ENCODE measurements at regions not wholly inside any gene's neighbourhood (a gene's known extent, or its start where the extent isn't known, plus 50 kb on each side); places are given as distances from the start of the nearest gene placed in this dataset.

- Histone ChIP-seq H3K4me3 (replicated peaks in 1 of 3; ENCODE audit: insufficient read depth in 1 of 3, low read depth in 1 of 3, low read length in 3 of 3) (no peak overlapping the region), H4K20me1 (replicated peaks; ENCODE audit: control insufficient read depth, extremely low read depth, insufficient read depth, low read length) (no peaks in the 10 kb centered on the region), H3K4me1 (ENCODE audit: control insufficient read depth, extremely low read depth, insufficient read depth, low read length) (no peaks in the 10 kb centered on the region), H3K27me3 (ENCODE audit: control insufficient read depth in 2 of 2, insufficient read depth in 2 of 2, low read length in 2 of 2) (no peaks in the 10 kb centered on the region), H3K9ac (replicated peaks; ENCODE audit: extremely low read depth, insufficient read depth, low read length) (no peak overlapping the region), H3K79me2 (ENCODE audit: control insufficient read depth, insufficient read depth, low read length) (no peaks in the 10 kb centered on the region), H2AFZ (ENCODE audit: low read depth, low read length) (no peak overlapping the region), H3K4me2 (ENCODE audit: insufficient read depth, low read length) (no peak overlapping the region), H3K27ac (ENCODE audit: insufficient read depth, low read depth, low read length) (no peak overlapping the region), H3K36me3 (ENCODE audit: control insufficient read depth in 2 of 2, extremely low read depth in 1 of 2, insufficient read depth in 2 of 2, low read length in 2 of 2) (no peaks in the 10 kb centered on the region), H3K9me3 (replicated peaks; ENCODE audit: control insufficient read depth, insufficient read depth, low read length) (no peaks in the 10 kb centered on the region), H3K9me1 (replicated peaks; ENCODE audit: control insufficient read depth, extremely low read depth, insufficient read depth, low read length) (no peaks in the 10 kb centered on the region)
- BruUV-seq (replicated peaks), result no TSS peak
- TF ChIP-seq GATA2 (IDR thresholded peaks at IDR 0.05; ENCODE audit: insufficient read depth, insufficient read length, low read depth, low read length) (no peak), POLR2AphosphoS5 (IDR thresholded peaks at IDR 0.05; ENCODE audit: insufficient read depth, low read depth, low read length) (no peak), MYC (IDR thresholded peaks at IDR 0.05; ENCODE audit: low read depth, low read length) (no peak), FOS (IDR thresholded peaks at IDR 0.05; ENCODE audit: borderline replicate concordance, insufficient read depth, low read length) (no peak), JUN (IDR thresholded peaks at IDR 0.05; ENCODE audit: borderline replicate concordance, insufficient read depth, insufficient read length, low read depth) (no peak), EZH2 (IDR thresholded peaks at IDR 0.05; ENCODE audit: borderline replicate concordance, low read depth, low read length, severe bottlenecking) (no peak), CTCF (IDR thresholded peaks at IDR 0.05; ENCODE audit: extremely low read depth in 1 of 2, insufficient read depth in 1 of 2, low read depth in 1 of 2, low read length in 2 of 2) (no peak), POLR2A (IDR thresholded peaks at IDR 0.05; ENCODE audit: low read depth, low read length) (no peak)
- TF ChIP-seq, protein P1, sequence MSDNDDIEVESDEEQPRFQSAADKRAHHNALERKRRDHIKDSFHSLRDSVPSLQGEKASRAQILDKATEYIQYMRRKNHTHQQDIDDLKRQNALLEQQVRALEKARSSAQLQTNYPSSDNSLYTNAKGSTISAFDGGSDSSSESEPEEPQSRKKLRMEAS (IDR thresholded peaks at IDR 0.05; ENCODE audit: insufficient read depth, insufficient read length), result no peak
- CTCF ChIA-PET, result interaction anchor here (1.3 to 1.4 kb wide), 2 partner anchors 74 to 131 kb away, joined by 3 to 8 read pairs; no protein-coding TSS in a partner anchor
- POLR2A ChIA-PET, result no interaction called here
- dilution Hi-C loops (cut with MboI; ENCODE audit: extremely low pct_ligation_motif_present, low sequenced_read_pairs), result no loop called here
- DNase-seq (ENCODE audit: low read depth, low spot score) (no peak), FAIRE-seq (no peak)
- intact Hi-C loops (cut with micrococcal nuclease), result no loop called here
Measured at GRCh38 chr2:43097644-43098408, 128.6 kb downstream of the ZFP36L2 start.

All from endothelial cell of umbilical vein (primary cell).